ENCODE measurements at regions not wholly inside any gene's neighbourhood (a gene's known extent, or its start where the extent isn't known, plus 50 kb on each side); places are given as distances from the start of the nearest gene placed in this dataset.

DNA sequence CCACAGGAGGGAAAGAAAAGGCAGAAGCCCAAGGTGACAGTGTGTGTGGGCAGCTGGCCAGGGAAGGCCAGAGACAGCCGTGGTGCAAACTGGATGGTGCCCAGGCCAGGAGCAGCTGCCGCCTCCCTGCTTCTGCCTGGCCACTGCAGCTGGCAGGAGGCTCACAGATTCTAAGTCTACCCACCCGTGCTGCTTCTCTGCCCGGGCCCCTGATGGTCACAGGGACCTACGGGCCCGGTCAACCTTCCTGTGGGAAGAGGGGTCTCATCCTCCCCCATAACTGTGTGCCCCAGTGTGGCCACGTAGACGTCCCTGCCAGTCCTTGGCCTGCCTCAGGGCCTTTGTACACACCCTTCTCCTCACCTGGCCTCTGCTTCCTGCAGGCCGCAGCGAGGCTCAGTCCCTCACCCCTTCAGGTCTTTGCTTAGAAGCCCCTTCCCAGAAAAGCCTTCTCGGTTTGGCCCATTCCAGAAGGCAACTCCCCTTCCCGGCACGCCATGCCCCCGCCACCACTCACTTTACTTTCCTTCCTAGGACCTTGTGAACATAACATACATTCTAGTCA lies 192.6 kb upstream of the AJAP1 start:
- TF ChIP-seq, protein P1, sequence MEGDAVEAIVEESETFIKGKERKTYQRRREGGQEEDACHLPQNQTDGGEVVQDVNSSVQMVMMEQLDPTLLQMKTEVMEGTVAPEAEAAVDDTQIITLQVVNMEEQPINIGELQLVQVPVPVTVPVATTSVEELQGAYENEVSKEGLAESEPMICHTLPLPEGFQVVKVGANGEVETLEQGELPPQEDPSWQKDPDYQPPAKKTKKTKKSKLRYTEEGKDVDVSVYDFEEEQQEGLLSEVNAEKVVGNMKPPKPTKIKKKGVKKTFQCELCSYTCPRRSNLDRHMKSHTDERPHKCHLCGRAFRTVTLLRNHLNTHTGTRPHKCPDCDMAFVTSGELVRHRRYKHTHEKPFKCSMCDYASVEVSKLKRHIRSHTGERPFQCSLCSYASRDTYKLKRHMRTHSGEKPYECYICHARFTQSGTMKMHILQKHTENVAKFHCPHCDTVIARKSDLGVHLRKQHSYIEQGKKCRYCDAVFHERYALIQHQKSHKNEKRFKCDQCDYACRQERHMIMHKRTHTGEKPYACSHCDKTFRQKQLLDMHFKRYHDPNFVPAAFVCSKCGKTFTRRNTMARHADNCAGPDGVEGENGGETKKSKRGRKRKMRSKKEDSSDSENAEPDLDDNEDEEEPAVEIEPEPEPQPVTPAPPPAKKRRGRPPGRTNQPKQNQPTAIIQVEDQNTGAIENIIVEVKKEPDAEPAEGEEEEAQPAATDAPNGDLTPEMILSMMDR (IDR thresholded peaks at IDR 0.05; ENCODE audit: low read depth, low read length) = no peak
- H3K9me3 ChIP-seq (ENCODE audit: severe bottlenecking) = no peaks in the 10 kb centered on the region
- H3K27me3 ChIP-seq (ENCODE audit: insufficient read depth, low read depth, severe bottlenecking) = no peaks in the 10 kb centered on the region
- H3K27ac ChIP-seq = no peak overlapping the region
- H3K36me3 ChIP-seq = no peaks in the 10 kb centered on the region
- H3K4me3 ChIP-seq (ENCODE audit: low read depth, low read length) = no peak overlapping the region
- DNase-seq = no peak

DNA sequence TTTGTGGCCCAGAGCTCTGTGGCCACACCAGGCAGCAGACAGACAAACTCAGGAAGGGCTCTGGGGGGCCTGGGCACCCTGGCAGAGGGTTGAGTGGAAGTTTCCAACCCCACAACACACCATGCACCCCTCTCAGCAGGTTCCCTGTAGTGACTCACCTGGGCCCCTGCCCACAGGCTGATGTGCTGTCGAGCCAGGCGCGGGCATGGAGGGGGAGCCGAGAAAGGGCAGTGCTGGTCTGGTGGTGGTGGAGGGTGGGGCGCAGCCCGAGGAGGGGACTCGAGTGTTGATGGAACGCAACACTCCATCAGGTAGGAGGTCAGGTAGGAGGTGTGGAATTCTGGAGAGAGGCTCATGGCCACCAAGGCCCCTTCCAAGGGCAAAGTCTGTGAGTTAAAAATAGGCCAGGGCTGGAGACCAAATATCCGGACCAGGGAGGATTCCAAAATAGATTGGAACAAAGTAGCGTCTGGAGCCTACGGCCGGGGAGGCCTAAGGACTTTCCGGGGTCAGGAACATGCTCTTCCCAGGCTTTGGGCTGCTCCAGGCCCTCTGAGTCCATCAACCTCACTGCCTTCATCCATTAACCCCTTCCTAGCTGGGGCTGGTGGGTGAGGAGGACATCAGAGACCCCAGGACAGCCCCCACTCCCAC lies 191.5 kb upstream of the AJAP1 start:
- Histone ChIP-seq H3K36me3 (no peaks in the 10 kb centered on the region), H3K9me3 (ENCODE audit: severe bottlenecking) (no peaks in the 10 kb centered on the region), H3K4me3 (ENCODE audit: low read depth, low read length) (no peak overlapping the region), H3K27me3 (ENCODE audit: insufficient read depth, low read depth, severe bottlenecking) (no peaks in the 10 kb centered on the region), H3K27ac (no peak overlapping the region)
- DNase-seq = no peak
- TF ChIP-seq, protein P1 (IDR thresholded peaks at IDR 0.05; ENCODE audit: low read depth, low read length) = no peak

DNA sequence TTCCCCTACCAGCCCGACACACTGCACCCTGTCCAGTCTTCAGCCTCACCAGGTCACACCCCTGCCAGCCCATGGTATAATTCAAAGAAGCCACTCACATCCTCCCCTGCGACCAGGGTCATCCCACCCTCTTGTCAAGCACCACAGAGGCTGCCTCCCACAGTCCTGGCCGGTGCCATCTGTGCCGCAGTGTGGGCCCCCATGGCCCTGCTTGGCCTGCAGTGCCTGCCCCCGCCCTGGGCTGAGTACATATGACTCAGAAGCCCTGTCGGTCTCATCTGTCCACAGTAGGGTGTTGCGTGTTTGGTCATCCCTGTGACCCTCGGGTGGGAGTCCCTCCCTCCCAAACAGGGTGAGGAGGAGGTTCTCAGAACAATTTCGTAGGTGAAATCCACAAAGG lies 190.8 kb upstream of the AJAP1 start:
- Histone ChIP-seq H3K9me3 (ENCODE audit: severe bottlenecking) (no peaks in the 10 kb centered on the region), H3K36me3 (no peaks in the 10 kb centered on the region), H3K27ac (no peak overlapping the region), H3K4me3 (ENCODE audit: low read depth, low read length) (no peak overlapping the region), H3K27me3 (ENCODE audit: insufficient read depth, low read depth, severe bottlenecking) (no peaks in the 10 kb centered on the region)
- DNase-seq = no peak
- TF ChIP-seq, protein P1 (IDR thresholded peaks at IDR 0.05; ENCODE audit: low read depth, low read length) = no peak

- no peak overlapping the region for H3K27ac ChIP-seq
- H3K9me3 ChIP-seq (ENCODE audit: severe bottlenecking) = no peaks in the 10 kb centered on the region
- no peaks in the 10 kb centered on the region for H3K27me3 ChIP-seq (ENCODE audit: insufficient read depth, low read depth, severe bottlenecking)
- no peak overlapping the region for H3K4me3 ChIP-seq (ENCODE audit: low read depth, low read length)
- no peak for DNase-seq
- H3K36me3 ChIP-seq = no peaks in the 10 kb centered on the region
- TF ChIP-seq, protein P1 (IDR thresholded peaks at IDR 0.05; ENCODE audit: low read depth, low read length) = no peak
These were observed 189.9 kb upstream of the AJAP1 start for GRCh38 chr1:4464478-4464877.

DNA sequence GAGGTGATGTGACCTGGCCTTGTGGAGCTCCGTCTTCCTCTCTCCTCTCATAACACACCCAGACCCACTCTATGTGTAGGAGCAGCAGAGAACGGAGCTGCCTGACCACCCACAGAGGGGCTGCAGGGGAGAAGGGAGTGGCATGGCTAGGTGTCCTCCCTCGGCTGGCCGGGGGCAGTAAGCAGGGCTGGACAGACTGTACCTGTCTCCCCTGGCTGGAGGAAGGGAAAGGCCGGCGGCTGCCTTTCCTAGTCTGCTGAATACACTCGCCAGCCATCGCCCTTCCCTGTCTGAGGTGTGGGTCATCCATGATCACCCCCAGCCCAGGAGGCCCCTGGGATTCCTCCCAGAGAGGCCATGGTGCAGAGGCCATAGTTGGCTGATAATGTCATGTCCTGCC lies 187.2 kb upstream of the AJAP1 start:
- H3K36me3 ChIP-seq = no peaks in the 10 kb centered on the region
- H3K4me3 ChIP-seq (ENCODE audit: low read depth, low read length) = no peak overlapping the region
- TF ChIP-seq, protein P1 (IDR thresholded peaks at IDR 0.05; ENCODE audit: low read depth, low read length) = no peak
- no peak overlapping the region for H3K27ac ChIP-seq
- no peak for DNase-seq
- no peaks in the 10 kb centered on the region for H3K27me3 ChIP-seq (ENCODE audit: insufficient read depth, low read depth, severe bottlenecking)
- H3K9me3 ChIP-seq (ENCODE audit: severe bottlenecking) = no peaks in the 10 kb centered on the region

DNA sequence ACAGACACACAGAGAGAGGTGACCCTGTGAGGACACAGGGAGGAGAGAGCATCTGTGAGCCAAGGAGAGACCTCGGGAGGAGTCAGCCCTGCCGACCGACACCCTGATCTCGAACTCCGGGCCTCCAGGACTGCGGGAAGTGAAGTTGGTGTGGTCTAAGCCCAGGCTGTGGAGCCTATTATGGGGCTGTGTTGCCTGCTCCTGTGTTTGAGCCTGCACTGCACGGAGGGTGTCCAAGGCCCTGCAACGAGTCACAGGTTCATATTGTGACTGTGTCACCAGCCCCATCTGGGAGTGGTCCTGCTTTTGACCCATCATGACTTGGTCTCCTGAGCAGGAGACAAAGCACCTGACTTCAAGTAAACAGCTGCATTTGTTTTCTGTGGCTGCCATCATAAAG lies 186.0 kb upstream of the AJAP1 start:
- Histone ChIP-seq H3K4me3 (ENCODE audit: low read depth, low read length) (no peak overlapping the region), H3K27ac (no peak overlapping the region), H3K36me3 (no peaks in the 10 kb centered on the region), H3K27me3 (ENCODE audit: insufficient read depth, low read depth, severe bottlenecking) (no peaks in the 10 kb centered on the region), H3K9me3 (ENCODE audit: severe bottlenecking) (no peaks in the 10 kb centered on the region)
- DNase-seq = no peak
- TF ChIP-seq, protein P1 (IDR thresholded peaks at IDR 0.05; ENCODE audit: low read depth, low read length) = no peak
